PC-3 (cell line): ENCODE measurements at regions not wholly inside any gene's neighbourhood (a gene's known extent, or its start where the extent isn't known, plus 50 kb on each side); places are given as distances from the start of the nearest gene placed in this dataset.

Source experiments
- ATAC-seq: fragments of 200-7000 bp; cut with Tn5 transposase; 2 replicates; pipeline ENCODE4 v1.9.1; 2020; ENCODE audit warnings: mild to moderate bottlenecking, moderate library complexity
- BruUV-seq: library from RNA; stranded (reverse); fragments of 400-500 nt; replicated peaks from 2 replicates; lab custom pipeline; 2021; lab: Mats Ljungman, UMichigan
- CTCF ChIA-PET: fragments of 300-600 bp; sonication (Branson Sonifier 250); formaldehyde crosslinking; loops from one replicate; lab custom pipeline; 2022; ENCODE audit warnings: antibody characterized with exemption; lab: Charles Lee
- POLR2A ChIA-PET: fragments of 300-600 bp; sonication (Branson Sonifier 250); formaldehyde crosslinking; loops from one replicate; lab custom pipeline; 2022; ENCODE audit warnings: antibody characterized with exemption; ENCODE audit not compliant: unreplicated experiment; lab: Charles Lee
- DNase-seq: peaks from one replicate; pipeline ENCODE4 v3.0.0-alpha.2; 2015
- H2AFZ ChIP-seq: fragments of 300-600 bp; sonication (generic); 2 replicates; pipeline ENCODE4 v1.6.0; 2016; ENCODE audit warnings: antibody characterized with exemption, low read length
- H3F3A ChIP-seq: fragments of 300-600 bp; sonication (generic); one replicate; pipeline ENCODE4 v1.6.0; 2017; ENCODE audit warnings: antibody characterized with exemption, low read length, control low read depth, mild to moderate bottlenecking; ENCODE audit not compliant: unreplicated experiment
- H3K27ac ChIP-seq: fragments of 300-600 bp; sonication (generic); 2 replicates; pipeline ENCODE4 v1.5.1; 2016; ENCODE audit warnings: mild to moderate bottlenecking, low read length
- H3K27me3 ChIP-seq: fragments of 300-600 bp; sonication (generic); 2 replicates; pipeline ENCODE4 v1.6.1; 2016; ENCODE audit warnings: low read length, mixed read lengths
- H3K36me3 ChIP-seq: fragments of 300-600 bp; sonication (generic); 2 replicates; pipeline ENCODE4 v1.6.1; 2016; ENCODE audit warnings: low read depth, mixed run types, low read length, mixed read lengths
- H3K4me1 ChIP-seq: fragments of 300-600 bp; sonication (generic); 2 replicates; pipeline ENCODE4 v1.5.1; 2016; ENCODE audit warnings: low read length; ENCODE audit not compliant: insufficient read depth
- H3K4me2 ChIP-seq: fragments of 300-600 bp; sonication (generic); 2 replicates; pipeline ENCODE4 v1.6.0; 2016; ENCODE audit warnings: low read length
- H3K4me3 ChIP-seq: fragments of 300-600 bp; sonication (generic); 2 replicates; pipeline ENCODE4 v1.5.1; 2016; ENCODE audit warnings: mild to moderate bottlenecking, low read length, mixed read lengths
- H3K79me2 ChIP-seq: fragments of 300-600 bp; sonication (generic); 2 replicates; pipeline ENCODE4 v1.6.1; 2017; ENCODE audit warnings: low read length, mixed read lengths
- H3K9ac ChIP-seq: fragments of 300-600 bp; sonication (generic); 2 replicates; pipeline ENCODE4 v1.6.0; 2016; ENCODE audit warnings: mild to moderate bottlenecking, low read length
- H3K9me2 ChIP-seq: fragments of 300-600 bp; sonication (generic); replicated peaks from 2 replicates; pipeline ENCODE4 v1.6.1; 2016; ENCODE audit warnings: mixed run types, low read length, mixed read lengths
- H3K9me3 ChIP-seq: fragments of 300-600 bp; sonication (generic); 2 replicates; pipeline ENCODE4 v1.6.1; 2016; ENCODE audit warnings: low read length, mixed read lengths
- H4K20me1 ChIP-seq: fragments of 300-600 bp; sonication (generic); 2 replicates; pipeline ENCODE4 v1.6.1; 2016; ENCODE audit warnings: low read length, mixed read lengths
- CTCF ChIP-seq: fragments of 300-600 bp; sonication (generic); conservative IDR thresholded peaks from 2 replicates; pipeline ENCODE4 v1.5.1; 2017; ENCODE audit warnings: antibody characterized with exemption, low read depth, mild to moderate bottlenecking, low read length
- EZH2 ChIP-seq: fragments of 300-600 bp; sonication (generic); IDR thresholded peaks from one replicate; pipeline ENCODE4 v1.6.1; 2017; ENCODE audit warnings: antibody characterized with exemption, mild to moderate bottlenecking, low read length; ENCODE audit not compliant: unreplicated experiment
- EZH2phosphoT487 ChIP-seq: fragments of 300-600 bp; sonication (generic); IDR thresholded peaks from 2 replicates; pipeline ENCODE4 v1.6.1; 2018; ENCODE audit warnings: mild to moderate bottlenecking, antibody characterized with exemption, low read length, borderline replicate concordance
- intact Hi-C: fragments of 100-400 bp; cut with micrococcal nuclease; formaldehyde crosslinking; loops from 2 replicates; pipeline ENCODE4 v1.9.0; 2023

GRCh38 chrX:117808426-117808825 lies 308.2 kb downstream of the KLHL13 start:
- ChIA-PET POLR2A (no interaction called here), CTCF (no interaction called here)
- no peaks in the 10 kb centered on the region for H3K9me2 ChIP-seq
- no peak overlapping the region for H3K4me3 ChIP-seq
- no peaks in the 10 kb centered on the region for H3F3A ChIP-seq
- no peak overlapping the region for H3K27ac ChIP-seq
- DNase-seq (no peak), ATAC-seq (no peak)
- H3K4me2 ChIP-seq, result no peak overlapping the region
- no peaks in the 10 kb centered on the region for H4K20me1 ChIP-seq
- no peaks in the 10 kb centered on the region for H3K4me1 ChIP-seq
- no peaks in the 10 kb centered on the region for H3K36me3 ChIP-seq
- TF ChIP-seq CTCF, result no peak
- TF ChIP-seq EZH2, result no peak
- no peak for TF ChIP-seq EZH2phosphoT487
- H3K27me3 ChIP-seq, result no peaks in the 10 kb centered on the region
- no peak overlapping the region for H2AFZ ChIP-seq
- intact Hi-C loops, result no loop called here
- no peak overlapping the region for H3K9ac ChIP-seq
- no peaks in the 10 kb centered on the region for H3K79me2 ChIP-seq
- no peaks in the 10 kb centered on the region for H3K9me3 ChIP-seq
- no TSS peak for BruUV-seq

GRCh38 chrX:117803463-117803862 lies 313.1 kb downstream of the KLHL13 start:
- Histone ChIP-seq H3K4me1 (no peaks in the 10 kb centered on the region), H3K4me2 (no peak overlapping the region), H3K9ac (no peak overlapping the region), H3K27me3 (no peaks in the 10 kb centered on the region), H3K9me2 (no peaks in the 10 kb centered on the region), H3K79me2 (no peaks in the 10 kb centered on the region), H3K9me3 (no peaks in the 10 kb centered on the region), H3F3A (no peaks in the 10 kb centered on the region), H2AFZ (no peak overlapping the region), H3K4me3 (no peak overlapping the region), H3K27ac (no peak overlapping the region), H4K20me1 (no peaks in the 10 kb centered on the region), H3K36me3 (no peaks in the 10 kb centered on the region)
- intact Hi-C loops, result no loop called here
- no peak for DNase-seq
- ChIA-PET POLR2A (no interaction called here), CTCF (no interaction called here)
- no peak for ATAC-seq
- BruUV-seq, result no TSS peak
- TF ChIP-seq EZH2phosphoT487 (no peak), CTCF (no peak), EZH2 (no peak)

- CTCF ChIA-PET, result no interaction called here
- H3K79me2 ChIP-seq, result no peaks in the 10 kb centered on the region
- H3K9me3 ChIP-seq, result no peaks in the 10 kb centered on the region
- H3K9me2 ChIP-seq, result no peaks in the 10 kb centered on the region
- POLR2A ChIA-PET, result no interaction called here
- H3K4me3 ChIP-seq, result no peak overlapping the region
- no peak for ATAC-seq
- BruUV-seq, result no TSS peak
- H3F3A ChIP-seq, result no peaks in the 10 kb centered on the region
- no peaks in the 10 kb centered on the region for H3K27me3 ChIP-seq
- intact Hi-C loops, result no loop called here
- H2AFZ ChIP-seq, result no peak overlapping the region
- no peak for TF ChIP-seq EZH2phosphoT487
- no peak for TF ChIP-seq CTCF
- no peak for TF ChIP-seq EZH2
- H3K36me3 ChIP-seq, result no peaks in the 10 kb centered on the region
- H4K20me1 ChIP-seq, result no peaks in the 10 kb centered on the region
- no peak overlapping the region for H3K4me2 ChIP-seq
- H3K9ac ChIP-seq, result no peak overlapping the region
- no peak overlapping the region for H3K27ac ChIP-seq
- H3K4me1 ChIP-seq, result no peaks in the 10 kb centered on the region
- DNase-seq, result no peak
Observed at GRCh38 chrX:117788339-117788738, 328.3 kb downstream of the KLHL13 start.
